Ishikawa (cell line): ENCODE measurements at regions not wholly inside any gene's neighbourhood (a gene's known extent, or its start where the extent isn't known, plus 50 kb on each side); places are given as distances from the start of the nearest gene placed in this dataset.

Experiments
- CEBPB ChIP-seq: IDR thresholded peaks from 2 replicates; pipeline ENCODE4 v1.6.1; 2012
- CREB1 ChIP-seq: IDR thresholded peaks from 2 replicates; pipeline ENCODE4 v1.6.1; 2012; ENCODE audit warnings: low read depth
- EGR1 ChIP-seq: IDR thresholded peaks from 2 replicates; pipeline ENCODE4 v1.6.1; 2012
- EP300 ChIP-seq: IDR thresholded peaks from 2 replicates; pipeline ENCODE4 v1.6.1; 2012; ENCODE audit warnings: borderline replicate concordance
- FOXM1 ChIP-seq: IDR thresholded peaks from 2 replicates; pipeline ENCODE4 v1.6.1; 2012; ENCODE audit warnings: low read depth, borderline replicate concordance
- MAX ChIP-seq: IDR thresholded peaks from 2 replicates; pipeline ENCODE4 v1.6.1; 2012
- NFIC ChIP-seq: IDR thresholded peaks from 2 replicates; pipeline ENCODE4 v1.6.1; 2012
- RAD21 ChIP-seq: IDR thresholded peaks from 2 replicates; pipeline ENCODE4 v1.6.1; 2012; ENCODE audit warnings: low read depth
- REST ChIP-seq: IDR thresholded peaks from 2 replicates; pipeline ENCODE4 v1.6.1; 2012; ENCODE audit warnings: low read depth, mild to moderate bottlenecking
- TAF1 ChIP-seq: IDR thresholded peaks from 2 replicates; pipeline ENCODE4 v1.6.1; 2012; ENCODE audit warnings: low read depth, mild to moderate bottlenecking
- TCF12 ChIP-seq: IDR thresholded peaks from 2 replicates; pipeline ENCODE4 v1.6.1; 2012; ENCODE audit warnings: low read depth
- TEAD4 ChIP-seq: IDR thresholded peaks from 2 replicates; pipeline ENCODE4 v1.6.1; 2012
- YY1 ChIP-seq: IDR thresholded peaks from 2 replicates; pipeline ENCODE4 v1.6.1; 2012; ENCODE audit warnings: low read depth
- ZBTB7A ChIP-seq: IDR thresholded peaks from 2 replicates; pipeline ENCODE4 v1.6.1; 2012; ENCODE audit warnings: low read depth
- TF ChIP-seq, protein P1 (sequence below): IDR thresholded peaks from 2 replicates; pipeline ENCODE4 v1.6.1; 2012

DNA sequence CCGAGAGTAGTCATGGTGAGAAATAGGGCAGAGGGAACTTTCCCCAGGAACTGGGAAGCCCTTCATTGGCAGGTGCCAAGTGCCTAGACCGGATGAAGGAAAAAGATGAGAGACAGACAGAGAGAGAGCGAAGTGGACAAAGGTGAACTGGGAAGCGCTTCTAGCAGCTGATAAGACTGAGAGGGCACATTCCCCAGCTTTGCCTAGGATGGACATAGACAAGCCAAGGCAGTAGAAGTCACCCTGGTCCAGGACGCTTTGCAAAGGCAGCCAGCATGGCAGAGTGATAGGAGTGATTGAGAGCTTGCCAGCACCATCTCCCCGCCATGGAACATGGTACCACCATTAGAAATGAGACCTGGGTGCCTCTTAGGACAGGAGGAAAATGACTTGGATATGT lies 372.8 kb upstream of the MGMT start:
- no peak for TF ChIP-seq EP300
- TF ChIP-seq YY1: no peak

DNA sequence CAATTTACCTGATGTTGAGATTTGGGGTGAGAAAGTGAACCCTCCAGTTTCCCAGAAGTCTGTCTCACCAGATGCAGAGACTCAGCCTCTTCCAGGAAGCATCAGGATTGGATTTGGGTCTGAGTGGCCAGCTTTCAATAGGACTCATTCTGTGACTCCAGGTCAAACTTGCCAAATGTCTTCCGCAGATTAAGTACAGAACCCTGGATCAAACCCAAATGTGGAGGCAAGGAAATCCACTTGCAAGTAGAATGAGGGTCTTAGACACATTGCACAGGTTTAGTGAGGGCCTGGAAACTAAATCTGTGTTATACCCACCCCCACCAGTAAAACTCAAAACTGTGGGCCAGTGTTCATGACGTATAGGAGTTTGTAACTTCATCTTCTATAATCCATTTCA lies 372.2 kb upstream of the MGMT start:
- TF ChIP-seq EGR1 (no peak), EP300 (no peak), TCF12 (no peak), MAX (no peak)

DNA sequence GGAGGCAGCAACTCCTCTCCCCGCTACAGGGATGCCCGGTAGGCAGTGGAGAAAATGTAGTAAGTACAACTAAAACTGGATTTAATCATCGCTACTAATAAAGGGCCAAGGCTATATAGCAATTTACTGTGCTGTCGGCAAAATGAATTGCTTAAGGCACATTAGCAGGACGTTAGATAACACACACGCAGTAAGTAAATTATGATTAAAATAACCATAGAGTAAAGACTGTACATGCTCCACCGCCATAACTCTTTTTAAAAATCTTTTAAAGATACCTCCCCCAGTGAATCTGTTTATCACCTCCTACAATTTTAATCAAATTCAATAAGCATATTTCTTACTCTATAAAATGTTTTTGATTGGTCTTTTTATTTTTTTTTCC lies 371.4 kb upstream of the MGMT start:
- TF ChIP-seq CEBPB (no peak), RAD21 (no peak), EP300 (no peak)

GRCh38 chr10:129096065-129096984 lies 370.7 kb upstream of the MGMT start:
- TF ChIP-seq MAX: no peak
- no peak for TF ChIP-seq TCF12
- TF ChIP-seq CREB1: no peak
- TF ChIP-seq REST: no peak
- TF ChIP-seq FOXM1: no peak
- no peak for TF ChIP-seq ZBTB7A
- no peak for TF ChIP-seq NFIC
- no peak for TF ChIP-seq TAF1
- TF ChIP-seq EP300: no peak
- TF ChIP-seq YY1: no peak
- no peak for TF ChIP-seq EGR1
- TF ChIP-seq CEBPB: no peak
- TF ChIP-seq, protein P1, sequence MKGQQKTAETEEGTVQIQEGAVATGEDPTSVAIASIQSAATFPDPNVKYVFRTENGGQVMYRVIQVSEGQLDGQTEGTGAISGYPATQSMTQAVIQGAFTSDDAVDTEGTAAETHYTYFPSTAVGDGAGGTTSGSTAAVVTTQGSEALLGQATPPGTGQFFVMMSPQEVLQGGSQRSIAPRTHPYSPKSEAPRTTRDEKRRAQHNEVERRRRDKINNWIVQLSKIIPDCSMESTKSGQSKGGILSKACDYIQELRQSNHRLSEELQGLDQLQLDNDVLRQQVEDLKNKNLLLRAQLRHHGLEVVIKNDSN: no peak
- TF ChIP-seq RAD21: no peak
- TF ChIP-seq TEAD4: no peak

DNA sequence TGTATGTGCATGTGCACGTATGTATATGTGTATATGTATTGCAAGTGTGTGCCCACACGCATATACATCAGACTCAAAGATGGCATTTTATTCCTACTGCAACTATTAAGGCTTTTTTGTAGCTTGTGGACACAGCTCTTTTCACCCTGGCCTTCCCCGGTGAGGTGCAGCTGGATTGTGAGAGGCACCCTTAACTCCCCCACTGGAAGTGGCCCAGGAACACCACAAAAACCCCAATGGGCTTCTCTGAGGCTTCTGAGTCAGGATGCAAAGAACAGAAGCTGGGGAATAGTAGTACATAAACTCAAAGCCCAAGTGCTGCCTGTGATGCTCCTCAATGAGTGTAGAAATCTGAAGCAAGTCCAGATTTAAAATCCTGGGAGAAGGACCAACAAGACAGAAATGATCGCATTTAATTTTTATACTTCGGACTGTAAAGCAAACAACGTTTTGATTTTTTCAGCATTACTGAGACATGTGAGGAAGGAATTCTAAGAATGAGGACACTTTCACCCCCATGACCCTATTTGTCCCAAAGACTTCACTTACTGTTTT lies 369.2 kb upstream of the MGMT start:
- TF ChIP-seq EP300 (no peak), TEAD4 (no peak), FOXM1 (no peak), YY1 (no peak), MAX (no peak), ZBTB7A (no peak), EGR1 (no peak), NFIC (no peak), REST (no peak), TAF1 (no peak), RAD21 (no peak), CREB1 (no peak), CEBPB (no peak)

DNA sequence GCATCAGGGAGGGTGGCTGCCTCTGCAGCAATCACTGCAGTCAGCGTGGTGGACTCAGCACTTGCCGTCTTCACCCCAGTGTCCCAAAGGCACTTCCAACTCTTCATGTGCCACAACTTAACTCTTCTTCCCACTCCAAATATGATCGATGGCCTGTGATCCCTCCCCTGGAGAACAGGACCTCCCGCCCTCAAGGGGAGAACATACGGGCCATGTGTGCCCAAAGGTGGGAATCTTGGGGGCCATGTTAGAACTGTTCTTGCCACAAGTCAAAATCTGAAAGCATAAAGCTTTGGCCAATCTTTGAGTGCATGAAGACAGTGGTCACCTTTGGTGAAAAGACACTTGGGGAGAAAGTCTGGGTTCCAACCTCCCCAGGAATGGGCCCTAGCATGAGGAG lies 368.5 kb upstream of the MGMT start:
- TF ChIP-seq ZBTB7A (no peak), EGR1 (no peak), CREB1 (no peak), EP300 (no peak), NFIC (no peak), RAD21 (no peak), CEBPB (no peak), TCF12 (no peak)
- TF ChIP-seq, protein P1: no peak
